T-cell (primary cell): ENCODE measurements at regions not wholly inside any gene's neighbourhood (a gene's known extent, or its start where the extent isn't known, plus 50 kb on each side); places are given as distances from the start of the nearest gene placed in this dataset.

Source experiments
- ATAC-seq, 4 experiments: fragments of 200-7000 bp in 3 of 4; fragments of 150-1000 bp in 1 of 4; cut with Tn5 transposase; replicated peaks in 1 of 4; 1 replicate in 3 of 4; 2 replicates in 1 of 4; pipeline ENCODE4 v1.10.0; 2021; ENCODE audit warnings: moderate library complexity in 3 of 4, mild to moderate bottlenecking in 2 of 4, moderate number of reproducible peaks in 1 of 4
- CTCF ChIA-PET, 2 donors: fragments of 300-600 bp; sonication (Branson Sonifier 250); formaldehyde crosslinking; loops; one replicate each; lab custom pipeline; 2022; ENCODE audit warnings: antibody characterized with exemption in 2 of 2; lab: Charles Lee
- POLR2A ChIA-PET, 2 donors: fragments of 300-600 bp; sonication (Branson Sonifier 250); formaldehyde crosslinking; loops; one replicate each; lab custom pipeline; 2022; ENCODE audit warnings: antibody characterized with exemption in 2 of 2; lab: Charles Lee
- DNase-seq, 35 experiments: peaks; one replicate each; pipeline versions ENCODE4 v3.0.0 to v3.0.0-alpha.2; 2013 to 2023
- H3K27ac ChIP-seq: one replicate; pipeline ENCODE4 v1.5.1; 2013; ENCODE audit warnings: low read length
- H3K27me3 ChIP-seq, 2 experiments: replicated peaks in 1 of 2; 1 replicate in 1 of 2; 2 replicates in 1 of 2; pipeline versions ENCODE4 v1.6.1 to v1.7.0; 2013; ENCODE audit warnings: low read length in 1 of 2, mixed read lengths in 1 of 2; ENCODE audit not compliant: control insufficient read depth in 2 of 2, insufficient read depth in 2 of 2; ENCODE audit errors: extremely low read depth in 1 of 2
- H3K36me3 ChIP-seq, 2 donors: 1 replicate in 1 of 2; 2 replicates in 1 of 2; pipeline versions ENCODE4 v1.6.1 to v1.7.0; 2013; ENCODE audit warnings: low read length in 1 of 2; ENCODE audit not compliant: control insufficient read depth in 2 of 2, insufficient read depth in 1 of 2; ENCODE audit errors: extremely low read depth in 1 of 2
- H3K4me1 ChIP-seq, 2 experiments: 1 replicate in 1 of 2; 2 replicates in 1 of 2; pipeline versions ENCODE4 v1.6.1 to v1.7.0; 2013; ENCODE audit warnings: low read length in 2 of 2, mixed read lengths in 1 of 2; ENCODE audit not compliant: insufficient read depth in 2 of 2, control insufficient read depth in 1 of 2; ENCODE audit errors: extremely low read depth in 1 of 2
- H3K4me3 ChIP-seq, 2 donors: 1 replicate in 1 of 2; 2 replicates in 1 of 2; pipeline versions ENCODE4 v1.5.1 to v1.7.0; 2013; ENCODE audit warnings: mild to moderate bottlenecking in 2 of 2, low read length in 1 of 2, moderate library complexity in 1 of 2; ENCODE audit not compliant: control insufficient read depth in 1 of 2; ENCODE audit errors: extremely low read depth in 1 of 2
- H3K9me3 ChIP-seq: 2 replicates; pipeline ENCODE4 v1.7.0; 2013
- H3K27ac Mint-ChIP-seq, 2 donors: one replicate each; pipeline ENCODE4 v1.8.0; 2020 to 2021; ENCODE audit warnings: mild to moderate bottlenecking in 2 of 2, mixed read lengths in 2 of 2
- H3K27me3 Mint-ChIP-seq, 2 donors: one replicate each; pipeline ENCODE4 v1.8.0; 2021 to 2022; ENCODE audit warnings: mixed read lengths in 2 of 2
- H3K36me3 Mint-ChIP-seq: one replicate; pipeline ENCODE4 v1.8.0; 2021; ENCODE audit warnings: mixed read lengths
- H3K4me1 Mint-ChIP-seq, 3 donors: one replicate each; pipeline ENCODE4 v1.8.0; 2020 to 2022; ENCODE audit warnings: mixed read lengths in 3 of 3, mild to moderate bottlenecking in 1 of 3
- H3K4me3 Mint-ChIP-seq, 3 donors: one replicate each; pipeline ENCODE4 v1.8.0; 2020 to 2022; ENCODE audit warnings: mild to moderate bottlenecking in 3 of 3, mixed read lengths in 3 of 3, moderate library complexity in 3 of 3
- H3K9me3 Mint-ChIP-seq, 3 donors: one replicate each; pipeline ENCODE4 v1.8.0; 2020 to 2022; ENCODE audit warnings: mixed read lengths in 3 of 3
- WGBS: methylation state at CpG from one replicate; pipeline ENCODE4 v1.1.5; 2013; ENCODE audit warnings: missing lambda C conversion rate; ENCODE audit not compliant: insufficient coverage; 5-methylcytosine and 5-hydroxymethylcytosine counted together

DNA sequence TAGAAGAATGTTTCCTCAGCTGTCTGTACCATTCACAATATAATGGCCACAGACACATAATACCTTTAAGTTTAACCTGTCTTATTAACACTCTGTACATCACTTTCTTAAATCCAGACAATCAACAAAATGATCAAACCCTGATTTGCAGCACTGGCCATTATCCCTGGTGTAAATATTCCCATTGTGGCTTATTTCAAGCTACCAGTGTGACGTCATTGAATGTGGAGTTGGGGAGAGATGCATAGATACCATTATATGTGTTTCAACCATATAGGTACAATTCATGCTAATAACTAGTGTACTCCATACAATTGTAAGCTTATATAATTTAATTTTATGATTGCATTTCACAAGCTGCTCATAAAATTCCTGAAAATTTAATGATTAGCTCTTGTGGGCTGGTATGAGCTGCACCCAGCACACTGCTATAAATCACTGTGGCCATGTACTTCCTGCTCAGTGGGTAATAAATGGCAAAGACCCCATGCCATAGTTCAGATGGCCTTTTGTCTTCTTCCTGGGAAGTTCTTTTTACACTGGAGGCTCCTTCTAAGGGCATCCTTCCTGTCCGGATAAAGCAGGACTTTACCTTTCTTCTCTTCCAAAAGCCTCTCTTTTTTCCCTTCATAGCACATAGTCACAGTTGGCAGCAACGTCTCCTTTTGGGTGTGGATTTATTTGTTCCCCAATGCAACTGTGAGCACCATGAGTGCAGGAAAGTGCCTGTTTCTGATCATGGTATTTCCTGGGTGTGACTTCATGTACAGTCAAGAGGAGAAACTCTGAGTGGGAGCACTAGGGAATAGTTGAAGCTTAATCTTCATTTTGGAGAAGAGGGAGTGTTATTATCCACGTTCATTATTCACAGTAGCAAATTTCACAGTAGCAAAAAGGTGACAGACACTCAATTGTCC, 87.8 kb downstream of the MIAT start:
- H3K27ac Mint-ChIP-seq = no peak overlapping the region

DNA sequence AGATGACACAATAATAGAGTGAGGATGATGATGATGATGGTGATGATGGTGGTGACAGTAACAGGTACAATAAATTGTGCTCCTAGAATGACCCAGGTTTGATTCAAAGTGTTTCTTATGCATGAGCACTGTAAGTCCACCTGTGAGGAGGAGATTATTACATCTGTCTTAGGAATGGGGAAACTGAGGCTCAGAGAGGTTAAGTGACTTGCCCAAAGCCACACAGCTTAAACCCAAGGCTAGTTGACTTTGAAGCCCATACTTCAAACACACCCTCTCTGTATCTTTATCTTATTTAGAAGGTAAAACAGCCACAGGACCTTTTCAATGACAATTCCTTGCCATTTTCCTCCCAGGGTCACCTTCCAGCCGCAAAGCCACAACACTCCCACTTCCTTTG, 88.9 kb downstream of the MIAT start:
- CTCF ChIA-PET = interaction anchor here in 1 of 2 donors (0.6 kb wide), 1 partner anchor 104 kb away, joined by 7 read pairs; no protein-coding TSS in a partner anchor
- Histone ChIP-seq H3K27ac (no peak overlapping the region), H3K27me3 (no peaks in the 10 kb centered on the region), H3K9me3 (no peaks in the 10 kb centered on the region), H3K4me3 (no peak overlapping the region), H3K4me1 (no peaks in the 10 kb centered on the region), H3K36me3 (peaks cover 0 to 18% of the 10 kb centered on the region in 2 donors)
- no peak overlapping the region for H3K27ac Mint-ChIP-seq
- ATAC-seq (no peak), DNase-seq (no peak)
- peaks cover 7 to 11% (median 7%) of the 10 kb centered on the region in 3 donors for H3K4me1 Mint-ChIP-seq
- H3K4me3 Mint-ChIP-seq = no peak overlapping the region
- H3K9me3 Mint-ChIP-seq = no peaks in the 10 kb centered on the region
- no peaks in the 10 kb centered on the region for H3K27me3 Mint-ChIP-seq
- H3K36me3 Mint-ChIP-seq = peaks cover 55% of the 10 kb centered on the region
- no CpG with 5 or more reads among the region's 1 CpG for WGBS
- POLR2A ChIA-PET = no interaction called here

More for the DNA sequence above, 87.8 kb downstream of the MIAT start:
- H3K4me1 Mint-ChIP-seq = peaks cover 2 to 7% (median 7%) of the 10 kb centered on the region in 3 donors
- H3K4me1 ChIP-seq = no peaks in the 10 kb centered on the region
- CTCF ChIA-PET = no interaction called here
- no peaks in the 10 kb centered on the region for H3K27me3 ChIP-seq
- peaks cover 0 to 18% of the 10 kb centered on the region in 2 donors for H3K36me3 ChIP-seq
- no peak overlapping the region for H3K4me3 ChIP-seq
- no peak for ATAC-seq
- POLR2A ChIA-PET = interaction anchor here in 1 of 2 donors (0.7 kb wide), 1 partner anchor 990 kb away, joined by 3 read pairs; no protein-coding TSS in a partner anchor
- no peaks in the 10 kb centered on the region for H3K9me3 ChIP-seq
- H3K9me3 Mint-ChIP-seq = no peaks in the 10 kb centered on the region
- H3K4me3 Mint-ChIP-seq = no peak overlapping the region
- DNase-seq = no peak
- H3K27ac ChIP-seq = no peak overlapping the region
- WGBS = 100% methylated on average over 1 of the region's 4 CpGs
- peaks cover 52% of the 10 kb centered on the region for H3K36me3 Mint-ChIP-seq
- H3K27me3 Mint-ChIP-seq = no peaks in the 10 kb centered on the region

- H3K27ac Mint-ChIP-seq = no peak overlapping the region
- no peaks in the 10 kb centered on the region for H3K9me3 Mint-ChIP-seq
- no peak for DNase-seq
- H3K4me3 Mint-ChIP-seq = no peak overlapping the region
- POLR2A ChIA-PET = no interaction called here
- H3K27me3 ChIP-seq = no peaks in the 10 kb centered on the region
- no peaks in the 10 kb centered on the region for H3K4me1 ChIP-seq
- 88% methylated on average over 5 of the region's 6 CpGs for WGBS
- H3K4me1 Mint-ChIP-seq = peaks cover 0 to 13% (median 9%) of the 10 kb centered on the region in 3 donors
- H3K27ac ChIP-seq = no peak overlapping the region
- H3K36me3 ChIP-seq = peaks cover 0 to 5% of the 10 kb centered on the region in 2 donors
- H3K4me3 ChIP-seq = no peak overlapping the region
- CTCF ChIA-PET = no interaction called here
- peaks cover 35% of the 10 kb centered on the region for H3K36me3 Mint-ChIP-seq
- ATAC-seq = no peak
- H3K9me3 ChIP-seq = no peaks in the 10 kb centered on the region
- H3K27me3 Mint-ChIP-seq = no peaks in the 10 kb centered on the region
Observed at GRCh38 chr22:26748845-26749244, 91.5 kb downstream of the MIAT start.

- H3K4me1 ChIP-seq = peaks cover 0 to 1% of the 10 kb centered on the region in 2 experiments
- no peak for ATAC-seq
- peaks cover 4 to 18% (median 6%) of the 10 kb centered on the region in 3 donors for H3K4me1 Mint-ChIP-seq
- H3K4me3 ChIP-seq = no peak overlapping the region
- H3K27me3 ChIP-seq = no peaks in the 10 kb centered on the region
- no peaks in the 10 kb centered on the region for H3K27me3 Mint-ChIP-seq
- H3K9me3 Mint-ChIP-seq = no peaks in the 10 kb centered on the region
- no peak for DNase-seq
- no peaks in the 10 kb centered on the region for H3K9me3 ChIP-seq
- H3K4me3 Mint-ChIP-seq = no peak overlapping the region
- H3K36me3 ChIP-seq = no peaks in the 10 kb centered on the region
- ChIA-PET CTCF (interaction anchor here in 1 of 2 donors (0.6 kb wide), 1 partner anchor 75 kb away, joined by 3 read pairs; no protein-coding TSS in a partner anchor), POLR2A (no interaction called here)
- H3K36me3 Mint-ChIP-seq = peaks cover 31% of the 10 kb centered on the region
- H3K27ac ChIP-seq = no peak overlapping the region
- no peak overlapping the region for H3K27ac Mint-ChIP-seq
- 91% methylated on average over 3 of the region's 5 CpGs for WGBS
Observed at GRCh38 chr22:26751217-26751616, 93.8 kb downstream of the MIAT start.

GRCh38 chr22:26753125-26753862, 95.9 kb downstream of the MIAT start:
- Mint-ChIP-seq H3K9me3 (peaks cover 0 to 8% (median 3%) of the 10 kb centered on the region in 3 donors), H3K36me3 (peaks cover 31% of the 10 kb centered on the region)
- CTCF ChIA-PET = no interaction called here

GRCh38 chr22:26756675-26757293, 99.4 kb downstream of the MIAT start:
- Mint-ChIP-seq H3K27me3 (no peaks in the 10 kb centered on the region), H3K27ac (no peak overlapping the region), H3K36me3 (peaks cover 28% of the 10 kb centered on the region), H3K4me1 (peaks cover 0 to 12% (median 12%) of the 10 kb centered on the region in 3 donors), H3K9me3 (peaks cover 0 to 8% (median 3%) of the 10 kb centered on the region in 3 donors), H3K4me3 (no peak overlapping the region)
- CTCF ChIA-PET = no interaction called here
- DNase-seq (peak in 27 of 35 experiments; percentile 4 to 62 (median 19)), ATAC-seq (peak in 1 of 4 experiments; percentile 32)
- Histone ChIP-seq H3K27me3 (no peaks in the 10 kb centered on the region), H3K9me3 (no peaks in the 10 kb centered on the region), H3K36me3 (peaks cover 0 to 3% of the 10 kb centered on the region in 2 donors), H3K4me1 (peaks cover 0 to 9% of the 10 kb centered on the region in 2 experiments), H3K4me3 (no peak overlapping the region), H3K27ac (no peak overlapping the region)
- WGBS = 53% methylated on average over 46 of the region's 47 CpGs
- POLR2A ChIA-PET = no interaction called here

More at GRCh38 chr22:26753125-26753862, 95.9 kb downstream of the MIAT start:
- POLR2A ChIA-PET = no interaction called here
- no peak overlapping the region for H3K27ac ChIP-seq
- Mint-ChIP-seq H3K27ac (no peak overlapping the region), H3K4me3 (no peak overlapping the region), H3K4me1 (peaks cover 2 to 20% (median 6%) of the 10 kb centered on the region in 3 donors), H3K27me3 (no peaks in the 10 kb centered on the region)
- H3K27me3 ChIP-seq = no peaks in the 10 kb centered on the region
- DNase-seq (no peak), ATAC-seq (no peak)
- H3K4me3 ChIP-seq = no peak overlapping the region
- WGBS = 99% methylated on average over 7 of the region's 10 CpGs
- H3K4me1 ChIP-seq = peaks cover 0 to 9% of the 10 kb centered on the region in 2 experiments
- no peaks in the 10 kb centered on the region for H3K36me3 ChIP-seq
- no peaks in the 10 kb centered on the region for H3K9me3 ChIP-seq
